ENCODE measurements at regions not wholly inside any gene's neighbourhood (a gene's known extent, or its start where the extent isn't known, plus 50 kb on each side); places are given as distances from the start of the nearest gene placed in this dataset.
"Not testable (repeated sequence)": the region's sequence is repeated elsewhere in the genome, so short reads cannot be mapped to it uniquely, and the experiment has no call there.

GRCh38 chr5:179456075-179456474, 94.3 kb upstream of the RUFY1 start:
- DNase-seq (ENCODE audit: low read depth): not testable (repeated sequence)

- no peak for DNase-seq (ENCODE audit: low read depth)
Observed at GRCh38 chr5:179455320-179455719, 95.0 kb upstream of the RUFY1 start.

GRCh38 chr5:179454356-179454755, 96.0 kb upstream of the RUFY1 start:
- DNase-seq (ENCODE audit: low read depth): no peak

GRCh38 chr5:179453616-179454015, 96.7 kb upstream of the RUFY1 start:
- DNase-seq (ENCODE audit: low read depth): no peak

GRCh38 chr5:179452356-179453230, 97.8 kb upstream of the RUFY1 start:
- DNase-seq (ENCODE audit: low read depth): no peak

- DNase-seq (ENCODE audit: low read depth): no peak
Observed at GRCh38 chr5:179451828-179452196, 98.5 kb upstream of the RUFY1 start.

GRCh38 chr5:179451114-179451827, 99.1 kb upstream of the RUFY1 start:
- DNase-seq (ENCODE audit: low read depth): no peak

- not testable (repeated sequence) for DNase-seq (ENCODE audit: low read depth)
Observed at GRCh38 chr5:179449950-179450349, 100.4 kb upstream of the RUFY1 start.

- DNase-seq (ENCODE audit: low read depth): not testable (repeated sequence)
Observed at GRCh38 chr5:179448282-179448681, 102.1 kb upstream of the RUFY1 start.

GRCh38 chr5:179442289-179442688, 97.0 kb upstream of the ADAMTS2 start:
- not testable (repeated sequence) for DNase-seq (ENCODE audit: low read depth)

GRCh38 chr5:179439181-179439985, 94.1 kb upstream of the ADAMTS2 start:
- DNase-seq (ENCODE audit: low read depth): no peak

- DNase-seq (ENCODE audit: low read depth): no peak
Observed at GRCh38 chr5:179438461-179438860, 93.2 kb upstream of the ADAMTS2 start.

GRCh38 chr5:179438011-179438441, 92.8 kb upstream of the ADAMTS2 start:
- DNase-seq (ENCODE audit: low read depth): no peak

- no peak for DNase-seq (ENCODE audit: low read depth)
Observed at GRCh38 chr5:179437341-179438001, 92.2 kb upstream of the ADAMTS2 start.

GRCh38 chr5:179436321-179437122, 91.3 kb upstream of the ADAMTS2 start:
- no peak for DNase-seq (ENCODE audit: low read depth)

GRCh38 chr5:179435731-179436315, 90.6 kb upstream of the ADAMTS2 start:
- no peak for DNase-seq (ENCODE audit: low read depth)

GRCh38 chr5:179435181-179435580, 89.9 kb upstream of the ADAMTS2 start:
- DNase-seq (ENCODE audit: low read depth): no peak

GRCh38 chr5:179432547-179432946, 87.3 kb upstream of the ADAMTS2 start:
- DNase-seq (ENCODE audit: low read depth): no peak

GRCh38 chr5:179431221-179431824, 86.1 kb upstream of the ADAMTS2 start:
- no peak for DNase-seq (ENCODE audit: low read depth)
